ENCODE measurements at regions not wholly inside any gene's neighbourhood (a gene's known extent, or its start where the extent isn't known, plus 50 kb on each side); places are given as distances from the start of the nearest gene placed in this dataset.
"Not testable (repeated sequence)": the region's sequence is repeated elsewhere in the genome, so short reads cannot be mapped to it uniquely, and the experiment has no call there.

- TF ChIP-seq CTCF (IDR thresholded peaks at IDR 0.05; ENCODE audit: unreplicated experiment): no peak
- Mint-ChIP-seq H3K9me3 (ENCODE audit: low read depth) (no peaks in the 10 kb centered on the region), H3K4me3 (ENCODE audit: low read depth) (no peak overlapping the region), H3K27me3 (no peaks in the 10 kb centered on the region), H3K27ac (no peak overlapping the region), H3K4me1 (ENCODE audit: low read depth) (no peaks in the 10 kb centered on the region), H3K36me3 (ENCODE audit: insufficient read depth) (no peaks in the 10 kb centered on the region)
- DNase-seq (ENCODE audit: low spot score, unreplicated experiment): no peak
Measured at GRCh38 chr2:183752571-183752970, 628.3 kb downstream of the NUP35 start.

- TF ChIP-seq CTCF (IDR thresholded peaks at IDR 0.05; ENCODE audit: unreplicated experiment): no peak
- Mint-ChIP-seq H3K36me3 (ENCODE audit: insufficient read depth) (no peaks in the 10 kb centered on the region), H3K9me3 (ENCODE audit: low read depth) (no peaks in the 10 kb centered on the region), H3K27ac (no peak overlapping the region), H3K4me3 (ENCODE audit: low read depth) (no peak overlapping the region), H3K4me1 (ENCODE audit: low read depth) (no peaks in the 10 kb centered on the region), H3K27me3 (no peaks in the 10 kb centered on the region)
- DNase-seq (ENCODE audit: low spot score, unreplicated experiment): no peak
Measured at GRCh38 chr2:183759033-183759432, 634.8 kb downstream of the NUP35 start.

GRCh38 chr2:183773775-183774174 lies 649.5 kb downstream of the NUP35 start:
- Mint-ChIP-seq H3K4me3 (ENCODE audit: low read depth) (no peak overlapping the region), H3K36me3 (ENCODE audit: insufficient read depth) (no peaks in the 10 kb centered on the region)

GRCh38 chr2:183780072-183780471 lies 655.8 kb downstream of the NUP35 start:
- no peak overlapping the region for H3K4me3 Mint-ChIP-seq (ENCODE audit: low read depth)
- H3K27me3 Mint-ChIP-seq: no peaks in the 10 kb centered on the region
- H3K27ac Mint-ChIP-seq: no peak overlapping the region
- no peak for TF ChIP-seq CTCF (IDR thresholded peaks at IDR 0.05; ENCODE audit: unreplicated experiment)
- H3K4me1 Mint-ChIP-seq (ENCODE audit: low read depth): no peaks in the 10 kb centered on the region
- H3K9me3 Mint-ChIP-seq (ENCODE audit: low read depth): no peaks in the 10 kb centered on the region
- H3K36me3 Mint-ChIP-seq (ENCODE audit: insufficient read depth): no peaks in the 10 kb centered on the region
- no peak for DNase-seq (ENCODE audit: low spot score, unreplicated experiment)

More at GRCh38 chr2:183773775-183774174, 649.5 kb downstream of the NUP35 start:
- Mint-ChIP-seq H3K4me1 (ENCODE audit: low read depth) (no peaks in the 10 kb centered on the region), H3K9me3 (ENCODE audit: low read depth) (no peaks in the 10 kb centered on the region), H3K27ac (no peak overlapping the region), H3K27me3 (no peaks in the 10 kb centered on the region)
- DNase-seq (ENCODE audit: low spot score, unreplicated experiment): no peak
- TF ChIP-seq CTCF (IDR thresholded peaks at IDR 0.05; ENCODE audit: unreplicated experiment): no peak

GRCh38 chr2:183782436-183782835 lies 658.2 kb downstream of the NUP35 start:
- Mint-ChIP-seq H3K4me1 (ENCODE audit: low read depth) (no peaks in the 10 kb centered on the region), H3K27ac (no peak overlapping the region), H3K27me3 (no peaks in the 10 kb centered on the region), H3K36me3 (ENCODE audit: insufficient read depth) (no peaks in the 10 kb centered on the region), H3K4me3 (ENCODE audit: low read depth) (no peak overlapping the region), H3K9me3 (ENCODE audit: low read depth) (no peaks in the 10 kb centered on the region)
- no peak for DNase-seq (ENCODE audit: low spot score, unreplicated experiment)
- no peak for TF ChIP-seq CTCF (IDR thresholded peaks at IDR 0.05; ENCODE audit: unreplicated experiment)

- H3K4me3 Mint-ChIP-seq (ENCODE audit: low read depth); H3K4me1 Mint-ChIP-seq (ENCODE audit: low read depth); H3K27ac Mint-ChIP-seq; H3K36me3 Mint-ChIP-seq (ENCODE audit: insufficient read depth); DNase-seq (ENCODE audit: low spot score, unreplicated experiment); H3K27me3 Mint-ChIP-seq: not testable (repeated sequence)
- H3K9me3 Mint-ChIP-seq (ENCODE audit: low read depth): peaks cover 20% of the 10 kb centered on the region
Measured at GRCh38 chr2:183788796-183789195, 664.6 kb downstream of the NUP35 start.

GRCh38 chr2:183792165-183792924 lies 668.1 kb downstream of the NUP35 start:
- H3K9me3 Mint-ChIP-seq (ENCODE audit: low read depth): peaks cover 31% of the 10 kb centered on the region
- not testable (repeated sequence) for H3K36me3 Mint-ChIP-seq (ENCODE audit: insufficient read depth); H3K27ac Mint-ChIP-seq; H3K27me3 Mint-ChIP-seq; H3K4me1 Mint-ChIP-seq (ENCODE audit: low read depth); H3K4me3 Mint-ChIP-seq (ENCODE audit: low read depth); DNase-seq (ENCODE audit: low spot score, unreplicated experiment)

All from progenitor cell of endocrine pancreas (in vitro differentiated cells).